DOHH2 (cell line): ENCODE measurements at regions not wholly inside any gene's neighbourhood (a gene's known extent, or its start where the extent isn't known, plus 50 kb on each side); places are given as distances from the start of the nearest gene placed in this dataset.

Experiments
- H3F3A ChIP-seq: fragments of 200-600 bp; sonication (generic), shearing (Covaris generic); 2 replicates; pipeline ENCODE4 v1.6.0; 2016; ENCODE audit warnings: antibody characterized with exemption, mild to moderate bottlenecking; ENCODE audit not compliant: control insufficient read depth, insufficient read depth
- H3K27ac ChIP-seq: fragments of 200-600 bp; sonication (generic); 2 replicates; pipeline ENCODE4 v1.5.1; 2014; ENCODE audit warnings: low read depth, mild to moderate bottlenecking, low read length, moderate library complexity
- H3K27me3 ChIP-seq: fragments of 200-600 bp; sonication (generic); 2 replicates; pipeline ENCODE4 v1.6.1; 2014; ENCODE audit warnings: mild to moderate bottlenecking, low read length, mixed read lengths; ENCODE audit not compliant: control insufficient read depth
- H3K36me3 ChIP-seq: fragments of 200-600 bp; sonication (generic); 2 replicates; pipeline ENCODE4 v1.6.1; 2014; ENCODE audit warnings: mild to moderate bottlenecking, low read length, moderate library complexity, mixed read lengths; ENCODE audit not compliant: control insufficient read depth
- H3K4me1 ChIP-seq: fragments of 200-600 bp; sonication (generic); 2 replicates; pipeline ENCODE4 v1.6.1; 2014; ENCODE audit warnings: mild to moderate bottlenecking, low read length, mixed read lengths; ENCODE audit not compliant: control insufficient read depth
- H3K4me2 ChIP-seq: fragments of 200-600 bp; sonication (generic); 2 replicates; pipeline ENCODE4 v1.6.0; 2014; ENCODE audit warnings: mild to moderate bottlenecking, low read length, moderate library complexity
- H3K4me3 ChIP-seq: fragments of 200-600 bp; sonication (generic); 2 replicates; pipeline ENCODE4 v1.5.1; 2014; ENCODE audit warnings: mild to moderate bottlenecking, low read length, mixed read lengths
- H3K79me2 ChIP-seq: fragments of 200-600 bp; sonication (generic); 2 replicates; pipeline ENCODE4 v1.6.1; 2014; ENCODE audit warnings: mild to moderate bottlenecking, low read length, mixed read lengths; ENCODE audit not compliant: control insufficient read depth
- H3K9me2 ChIP-seq: fragments of 200-600 bp; sonication (generic); replicated peaks from 2 replicates; pipeline ENCODE4 v1.6.1; 2014; ENCODE audit warnings: mild to moderate bottlenecking, low read length, mixed read lengths; ENCODE audit not compliant: control insufficient read depth
- H3K9me3 ChIP-seq: fragments of 200-600 bp; sonication (generic); 2 replicates; pipeline ENCODE4 v1.6.1; 2014; ENCODE audit warnings: antibody characterized with exemption, low read length, mixed read lengths; ENCODE audit not compliant: control insufficient read depth, insufficient read depth
- H4K20me1 ChIP-seq: fragments of 200-600 bp; sonication (generic); 2 replicates; pipeline ENCODE4 v1.6.0; 2014; ENCODE audit warnings: low read depth, mild to moderate bottlenecking, antibody characterized with exemption, low read length, moderate library complexity; ENCODE audit not compliant: control insufficient read depth, insufficient read depth
- CTCF ChIP-seq: fragments of 200-600 bp; sonication (generic); IDR thresholded peaks from one replicate; pipeline ENCODE4 v1.5.1; 2014; ENCODE audit warnings: antibody characterized with exemption, mild to moderate bottlenecking, low read depth, low read length; ENCODE audit not compliant: poor library complexity, severe bottlenecking
- EZH2phosphoT487 ChIP-seq: fragments of 200-600 bp; sonication (generic); IDR thresholded peaks from 2 replicates; pipeline ENCODE4 v1.6.1; 2017; ENCODE audit warnings: borderline replicate concordance, mild to moderate bottlenecking, antibody characterized with exemption, low read length, moderate library complexity, mixed read lengths

DNA sequence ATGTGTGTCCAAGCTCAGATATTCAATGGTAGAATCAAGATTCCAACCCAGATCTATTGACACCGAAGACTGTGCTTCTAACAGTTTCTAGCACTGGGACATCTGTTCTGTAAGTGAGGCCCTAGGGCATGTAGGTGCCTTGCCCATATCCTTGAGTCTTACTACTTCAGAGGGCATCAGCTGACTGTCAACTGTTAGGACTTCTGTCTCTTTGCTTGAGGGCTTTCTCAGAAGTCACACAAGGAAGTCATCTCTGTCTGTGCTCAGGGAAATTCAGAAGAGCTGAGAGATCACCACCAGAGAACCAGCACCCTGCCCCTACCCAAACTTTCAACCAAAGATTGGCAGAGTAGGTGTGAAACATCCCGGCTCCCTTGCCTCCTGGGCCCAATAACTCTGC, 403.6 kb upstream of the PROK2 start:
- Histone ChIP-seq H3K4me2 (no peak overlapping the region), H3K9me3 (no peaks in the 10 kb centered on the region), H3F3A (peaks cover 12% of the 10 kb centered on the region; the same call in 1 of the 2 replicates), H3K4me3 (no peak overlapping the region), H3K27ac (no peak overlapping the region), H4K20me1 (no peaks in the 10 kb centered on the region), H3K9me2 (no peaks in the 10 kb centered on the region), H3K4me1 (peaks cover 37% of the 10 kb centered on the region), H3K27me3 (no peaks in the 10 kb centered on the region), H3K36me3 (no peaks in the 10 kb centered on the region), H3K79me2 (no peaks in the 10 kb centered on the region)
- TF ChIP-seq CTCF: no peak
- TF ChIP-seq EZH2phosphoT487: no peak

DNA sequence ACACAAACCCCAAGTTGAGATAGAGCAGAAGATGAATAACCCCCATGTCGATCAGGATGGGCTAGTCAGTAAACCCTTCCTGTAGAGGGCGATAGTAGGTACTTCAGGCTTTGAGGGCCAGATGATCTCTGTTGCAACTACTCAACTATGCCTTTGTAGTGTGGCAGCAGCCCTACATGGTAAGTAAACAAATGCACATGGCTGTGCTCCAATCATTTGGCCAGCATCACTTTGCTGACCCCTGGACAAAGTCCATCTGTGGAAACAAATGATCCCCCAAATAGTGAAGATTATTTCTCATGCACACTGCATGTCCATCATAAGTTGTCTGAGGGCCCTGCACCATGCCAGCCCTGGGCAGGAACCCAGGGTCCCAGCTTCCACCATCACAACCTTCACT, 402.2 kb upstream of the PROK2 start:
- Histone ChIP-seq H3K9me3 (no peaks in the 10 kb centered on the region), H3K4me2 (peak overlapping the region; percentile 71)

DNA sequence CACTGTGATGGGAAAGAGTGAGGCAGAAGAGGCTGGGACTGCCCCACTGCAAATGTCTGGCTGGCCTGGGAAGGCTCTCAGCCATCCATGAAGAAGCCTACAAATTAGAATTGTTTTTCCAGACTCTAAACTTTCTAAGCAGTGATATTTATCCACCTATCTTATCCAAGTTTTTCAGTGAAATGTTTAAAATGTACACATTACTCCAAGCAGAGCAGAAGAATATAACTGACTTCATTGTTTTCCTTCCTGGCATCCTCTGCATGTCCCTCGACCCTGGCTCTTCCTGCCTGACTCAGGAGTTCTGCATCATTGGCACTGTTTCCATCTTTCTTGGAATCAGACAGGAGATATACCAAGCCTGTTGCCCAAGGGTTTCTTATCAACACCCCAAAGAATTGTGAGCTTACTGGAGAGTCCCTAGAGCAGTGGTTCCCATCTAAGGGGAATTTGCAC, 401.5 kb upstream of the PROK2 start:
- TF ChIP-seq EZH2phosphoT487 (no peak), CTCF (no peak)
- Histone ChIP-seq H3K27me3 (no peaks in the 10 kb centered on the region), H3F3A (peaks cover 31% of the 10 kb centered on the region), H3K4me1 (peaks cover 55% of the 10 kb centered on the region), H3K9me2 (no peaks in the 10 kb centered on the region), H3K4me2 (peak overlapping the region; percentile 71), H3K36me3 (peaks cover 6% of the 10 kb centered on the region; the same call in 1 of the 2 replicates), H3K79me2 (no peaks in the 10 kb centered on the region), H3K4me3 (peak overlapping the region; percentile 56), H3K9me3 (no peaks in the 10 kb centered on the region), H4K20me1 (no peaks in the 10 kb centered on the region), H3K27ac (peak overlapping the region; percentile 83)

More for the DNA sequence above, 402.2 kb upstream of the PROK2 start:
- peak; percentile 84 for TF ChIP-seq CTCF
- TF ChIP-seq EZH2phosphoT487: no peak
- no peaks in the 10 kb centered on the region for H3K36me3 ChIP-seq
- H3F3A ChIP-seq: peaks cover 24% of the 10 kb centered on the region
- peak overlapping the region; percentile 83; the same call in 1 of the 2 replicates for H3K27ac ChIP-seq
- H3K4me3 ChIP-seq: no peak overlapping the region
- H3K4me1 ChIP-seq: peaks cover 48% of the 10 kb centered on the region
- H3K9me2 ChIP-seq: no peaks in the 10 kb centered on the region
- no peaks in the 10 kb centered on the region for H4K20me1 ChIP-seq
- H3K27me3 ChIP-seq: no peaks in the 10 kb centered on the region
- no peaks in the 10 kb centered on the region for H3K79me2 ChIP-seq
